ENCODE measurements at regions not wholly inside any gene's neighbourhood (a gene's known extent, or its start where the extent isn't known, plus 50 kb on each side); places are given as distances from the start of the nearest gene placed in this dataset.

DNA sequence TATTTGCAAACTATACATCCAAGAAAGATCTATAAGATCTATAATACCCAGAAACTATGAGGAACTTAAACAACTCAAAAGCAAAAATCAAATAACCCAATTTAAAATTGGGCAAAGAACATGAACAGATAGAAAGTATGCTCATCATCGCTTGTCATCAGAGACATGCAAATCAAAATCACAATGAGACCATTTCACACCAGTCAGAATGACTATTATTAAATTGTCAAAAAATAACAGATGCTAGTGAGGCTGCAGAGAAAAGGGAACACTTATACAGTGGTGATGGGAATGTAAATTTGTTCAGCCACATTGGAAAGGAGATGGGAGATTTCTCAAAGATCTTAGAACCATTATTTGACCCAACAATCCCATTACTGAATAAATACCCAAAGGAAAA lies 1451.7 kb upstream of the ADGRL3 start:
- TF ChIP-seq, protein P1, sequence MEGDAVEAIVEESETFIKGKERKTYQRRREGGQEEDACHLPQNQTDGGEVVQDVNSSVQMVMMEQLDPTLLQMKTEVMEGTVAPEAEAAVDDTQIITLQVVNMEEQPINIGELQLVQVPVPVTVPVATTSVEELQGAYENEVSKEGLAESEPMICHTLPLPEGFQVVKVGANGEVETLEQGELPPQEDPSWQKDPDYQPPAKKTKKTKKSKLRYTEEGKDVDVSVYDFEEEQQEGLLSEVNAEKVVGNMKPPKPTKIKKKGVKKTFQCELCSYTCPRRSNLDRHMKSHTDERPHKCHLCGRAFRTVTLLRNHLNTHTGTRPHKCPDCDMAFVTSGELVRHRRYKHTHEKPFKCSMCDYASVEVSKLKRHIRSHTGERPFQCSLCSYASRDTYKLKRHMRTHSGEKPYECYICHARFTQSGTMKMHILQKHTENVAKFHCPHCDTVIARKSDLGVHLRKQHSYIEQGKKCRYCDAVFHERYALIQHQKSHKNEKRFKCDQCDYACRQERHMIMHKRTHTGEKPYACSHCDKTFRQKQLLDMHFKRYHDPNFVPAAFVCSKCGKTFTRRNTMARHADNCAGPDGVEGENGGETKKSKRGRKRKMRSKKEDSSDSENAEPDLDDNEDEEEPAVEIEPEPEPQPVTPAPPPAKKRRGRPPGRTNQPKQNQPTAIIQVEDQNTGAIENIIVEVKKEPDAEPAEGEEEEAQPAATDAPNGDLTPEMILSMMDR (IDR thresholded peaks at IDR 0.05), result no peak
- TF ChIP-seq EP300 (IDR thresholded peaks at IDR 0.05), result no peak
